ENCODE measurements at regions not wholly inside any gene's neighbourhood (a gene's known extent, or its start where the extent isn't known, plus 50 kb on each side); places are given as distances from the start of the nearest gene placed in this dataset.
"Not testable (repeated sequence)": the region's sequence is repeated elsewhere in the genome, so short reads cannot be mapped to it uniquely, and the experiment has no call there.

GRCh38 chr1:146710838-146711521, 227.1 kb upstream of the NBPF12 start:
- not testable (repeated sequence) for DNase-seq

- DNase-seq: not testable (repeated sequence)
These were observed 228.8 kb upstream of the NBPF12 start for GRCh38 chr1:146709302-146709701.

GRCh38 chr1:146704162-146704724, 233.9 kb upstream of the NBPF12 start:
- DNase-seq: not testable (repeated sequence)

DNA sequence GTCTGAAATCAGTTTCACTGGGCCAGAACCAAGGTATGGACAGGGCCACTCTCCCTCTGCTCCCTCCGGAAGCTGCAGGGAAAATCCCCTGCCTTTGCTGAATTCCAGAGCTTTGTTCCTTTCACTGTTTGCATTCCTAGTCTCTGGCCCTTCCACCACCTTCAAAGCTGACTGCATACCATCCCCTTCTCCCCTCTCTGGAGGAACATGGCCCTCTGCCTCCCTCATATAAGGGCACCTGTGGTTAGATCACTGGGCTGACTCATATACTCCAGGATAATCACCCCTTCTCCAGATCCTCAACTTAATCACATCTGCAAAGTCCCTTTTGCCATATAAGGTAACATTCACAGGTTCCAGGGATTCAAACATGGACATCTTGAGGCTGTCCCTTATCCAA, 236.8 kb upstream of the NBPF12 start:
- not testable (repeated sequence) for DNase-seq

DNA sequence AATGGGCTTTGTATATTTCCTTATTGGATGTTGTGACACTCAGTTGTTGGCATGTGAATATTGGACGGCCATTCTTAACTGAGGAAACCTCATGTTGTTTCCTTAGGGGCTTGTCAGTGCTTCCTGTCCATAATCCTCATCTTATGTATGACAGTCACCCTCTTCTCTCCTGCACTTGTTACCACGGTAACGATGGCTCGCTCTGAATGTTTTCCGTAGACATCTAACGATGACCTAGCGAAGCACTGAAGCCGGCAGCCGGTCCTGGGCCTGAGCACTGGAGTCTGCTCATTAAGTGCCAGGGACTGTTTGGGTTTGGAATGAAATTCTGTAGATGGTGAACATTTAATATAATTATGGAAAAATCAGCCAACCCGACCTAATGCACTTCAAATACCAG, 242.7 kb upstream of the NBPF12 start:
- peak; percentile 15 for DNase-seq

- DNase-seq: not testable (repeated sequence)
These were observed 246.3 kb upstream of the NBPF12 start for GRCh38 chr1:146691798-146692197.

DNA sequence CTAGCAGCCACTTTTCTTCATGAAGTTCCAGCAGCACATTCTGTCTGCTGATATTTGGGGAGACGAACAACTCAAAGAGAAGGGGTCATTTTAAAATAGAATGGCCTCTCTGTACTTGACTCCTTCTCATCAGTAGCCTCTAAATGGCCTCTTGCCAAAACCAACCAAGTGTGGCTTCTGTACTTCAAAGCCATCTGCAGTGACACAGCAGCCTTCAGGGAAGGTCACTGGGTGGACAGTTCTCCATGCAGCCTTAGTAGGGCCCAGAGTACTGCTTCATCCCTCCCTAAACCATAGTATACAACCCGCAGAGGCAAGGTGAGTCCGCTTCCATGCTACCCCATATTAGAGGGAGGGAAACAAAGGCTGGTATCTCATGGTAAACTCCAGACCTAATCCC, 249.2 kb upstream of the NBPF12 start:
- not testable (repeated sequence) for DNase-seq

- not testable (repeated sequence) for DNase-seq
These were observed 251.3 kb upstream of the NBPF12 start for GRCh38 chr1:146686777-146687366.

GRCh38 chr1:146683126-146683429, 255.0 kb upstream of the NBPF12 start:
- not testable (repeated sequence) for DNase-seq

DNA sequence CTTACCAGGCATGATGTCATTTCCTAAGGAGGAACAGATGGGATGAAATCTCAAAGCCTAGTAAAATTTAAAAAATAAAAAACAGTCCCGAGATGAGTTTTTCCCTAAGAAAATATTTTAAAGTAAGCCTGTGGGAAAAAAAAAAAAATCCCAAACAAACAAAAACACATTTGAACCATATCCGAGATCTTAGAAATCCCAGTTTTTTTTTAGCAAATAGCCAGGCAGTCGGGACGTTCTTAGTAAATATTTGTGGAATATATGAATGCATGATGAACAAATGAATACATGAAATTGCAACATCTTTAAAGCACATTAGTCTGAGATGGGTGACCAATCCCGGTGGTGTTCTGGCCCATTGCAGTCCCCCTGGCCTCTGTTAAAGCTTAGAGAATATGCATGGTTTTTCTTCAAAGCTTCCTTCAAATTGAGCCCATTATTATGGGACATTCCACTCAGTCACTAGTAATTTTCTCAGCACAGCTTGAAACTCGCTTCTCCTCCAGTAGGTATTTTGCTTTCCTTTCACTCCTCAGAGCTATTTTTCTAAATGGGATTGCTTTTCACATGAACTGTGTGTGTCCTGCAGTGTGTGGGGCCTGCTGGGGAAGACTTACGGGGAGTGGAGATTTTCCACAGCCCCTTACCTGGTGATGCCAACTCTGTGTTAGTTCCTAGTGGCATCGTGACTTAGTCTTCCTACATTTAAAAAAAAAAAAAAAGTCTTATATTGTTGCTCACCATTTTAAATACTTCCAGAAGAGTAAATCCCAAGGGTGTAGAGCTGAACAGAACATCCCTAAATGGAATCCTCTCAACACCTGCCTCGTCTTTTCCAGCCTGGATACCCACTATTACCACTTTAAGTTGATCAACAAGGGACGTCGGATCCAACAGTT, 255.6 kb upstream of the NBPF12 start:
- DNase-seq: not testable (repeated sequence)

GRCh38 chr1:146673729-146674299, 264.3 kb upstream of the NBPF12 start:
- not testable (repeated sequence) for DNase-seq

DNA sequence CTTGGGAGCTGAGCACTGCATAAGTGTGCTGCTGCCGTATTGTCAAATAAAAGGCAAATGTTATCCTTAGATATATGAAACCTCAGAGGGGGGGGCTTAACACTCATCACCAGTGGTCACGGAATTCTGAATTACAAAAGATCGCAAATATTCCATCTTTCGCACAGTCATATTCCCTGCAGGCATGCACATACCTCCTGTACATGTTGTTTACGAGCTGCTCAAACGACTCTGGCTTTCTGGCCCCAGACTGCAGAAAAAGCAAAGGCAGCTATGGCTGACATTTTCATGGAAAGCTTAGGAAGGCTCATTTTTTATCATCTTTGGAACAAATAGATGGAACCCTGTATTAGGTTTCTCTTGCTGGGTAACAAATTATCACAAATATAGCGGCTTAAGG, 265.5 kb upstream of the NBPF12 start:
- DNase-seq: not testable (repeated sequence)

DNA sequence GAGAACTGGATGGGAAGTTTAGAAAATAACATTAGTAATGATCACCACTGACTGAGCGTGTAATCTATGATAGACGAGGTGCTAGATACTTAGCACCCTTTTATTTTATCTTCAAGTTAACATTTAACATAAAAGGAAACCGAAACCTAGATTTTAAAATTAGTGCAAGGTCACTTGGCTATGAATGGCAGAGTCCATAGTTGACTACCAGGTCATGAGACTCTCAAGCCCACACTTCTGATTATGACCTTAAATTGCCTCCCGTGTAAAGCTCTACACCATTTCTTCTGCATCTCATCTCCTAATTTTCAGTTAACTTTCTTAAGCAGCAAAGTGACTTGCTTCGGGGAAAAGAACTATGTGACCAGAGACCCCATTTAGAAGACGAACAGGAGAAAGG, 266.5 kb upstream of the NBPF12 start:
- DNase-seq: not testable (repeated sequence)

DNA sequence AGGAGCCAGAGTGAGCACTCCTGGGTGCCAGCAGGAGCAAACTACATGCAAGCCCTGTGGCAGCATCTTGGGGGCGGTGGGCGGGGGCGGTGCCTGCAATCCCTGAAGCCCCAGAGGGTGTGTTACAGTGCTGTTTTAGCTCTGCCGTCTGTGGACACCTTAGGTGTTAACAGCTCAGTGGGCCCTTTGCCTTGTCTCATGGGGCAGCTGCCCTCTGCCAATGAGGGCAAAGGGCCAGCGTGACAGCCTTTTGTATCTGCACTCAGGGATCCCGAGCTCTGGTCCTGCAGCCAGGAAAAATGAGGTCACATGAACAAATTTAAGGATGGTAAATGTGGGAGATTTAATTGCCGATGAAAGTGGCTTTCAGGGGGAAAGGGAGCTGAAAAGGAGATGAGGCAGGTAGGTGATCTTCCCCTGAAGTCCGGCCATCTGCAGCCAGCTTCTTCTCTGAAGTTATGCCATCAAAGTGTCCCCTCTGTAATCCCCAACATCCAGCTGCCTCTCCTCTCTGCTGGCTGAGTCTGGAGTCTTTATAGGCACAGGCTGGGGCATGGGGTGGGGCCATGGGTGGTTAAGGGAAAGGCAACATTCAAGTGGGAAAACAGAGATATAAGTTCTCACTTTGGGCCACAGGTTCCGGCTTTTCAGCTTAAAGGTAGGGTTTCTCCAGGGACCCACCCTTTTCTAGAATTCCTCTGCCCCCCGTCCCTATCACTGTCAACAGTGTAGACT, 267.1 kb upstream of the NBPF12 start:
- not testable (repeated sequence) for DNase-seq

- not testable (repeated sequence) for DNase-seq
These were observed 271.8 kb upstream of the NBPF12 start for GRCh38 chr1:146666275-146666674.

- not testable (repeated sequence) for DNase-seq
These were observed 277.9 kb upstream of the NBPF12 start for GRCh38 chr1:146660242-146660641.

- DNase-seq: not testable (repeated sequence)
These were observed 281.6 kb upstream of the NBPF12 start for GRCh38 chr1:146656356-146657060.

DNA sequence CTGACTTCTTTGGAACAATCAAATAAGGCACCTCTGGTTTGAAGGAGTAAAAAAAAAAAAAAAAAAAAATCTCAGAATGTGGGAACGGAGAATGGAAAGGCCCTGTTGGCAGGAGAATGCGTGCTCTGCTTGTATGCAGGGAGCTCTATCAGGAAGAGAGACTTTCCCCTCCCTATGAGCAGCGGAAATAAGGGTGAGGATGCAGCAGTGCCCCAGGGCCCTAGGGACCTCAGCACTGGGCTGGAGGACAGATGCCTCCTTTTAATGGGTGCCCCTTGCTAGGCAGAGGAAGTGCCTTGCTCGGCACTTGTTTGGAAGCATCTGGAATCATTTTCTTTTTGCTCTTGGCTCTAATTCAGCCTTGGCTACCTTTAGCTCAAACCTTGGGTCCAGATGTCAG, 283.4 kb upstream of the NBPF12 start:
- DNase-seq: not testable (repeated sequence)

- not testable (repeated sequence) for DNase-seq
These were observed 292.0 kb upstream of the NBPF12 start for GRCh38 chr1:146645978-146646604.

DNA sequence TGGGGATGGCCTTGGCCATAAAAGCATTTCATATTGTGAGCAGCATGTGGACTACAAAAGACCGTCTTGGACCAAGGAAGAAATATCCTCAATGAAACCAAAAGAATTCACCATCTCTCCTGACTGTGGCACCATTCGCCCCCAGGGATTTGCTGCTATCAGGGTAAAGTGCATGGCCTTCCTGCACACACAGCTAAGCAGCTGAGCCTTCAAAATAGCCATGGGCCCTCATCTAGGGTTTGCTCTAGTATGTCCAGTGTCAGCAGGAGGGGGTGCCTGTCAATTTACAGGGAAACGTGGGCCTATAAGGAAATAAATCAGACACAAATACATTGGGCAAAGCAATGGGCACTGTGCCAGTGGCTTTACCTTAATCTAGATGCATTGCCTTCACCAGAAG, 296.6 kb upstream of the NBPF12 start:
- DNase-seq: not testable (repeated sequence)

DNA sequence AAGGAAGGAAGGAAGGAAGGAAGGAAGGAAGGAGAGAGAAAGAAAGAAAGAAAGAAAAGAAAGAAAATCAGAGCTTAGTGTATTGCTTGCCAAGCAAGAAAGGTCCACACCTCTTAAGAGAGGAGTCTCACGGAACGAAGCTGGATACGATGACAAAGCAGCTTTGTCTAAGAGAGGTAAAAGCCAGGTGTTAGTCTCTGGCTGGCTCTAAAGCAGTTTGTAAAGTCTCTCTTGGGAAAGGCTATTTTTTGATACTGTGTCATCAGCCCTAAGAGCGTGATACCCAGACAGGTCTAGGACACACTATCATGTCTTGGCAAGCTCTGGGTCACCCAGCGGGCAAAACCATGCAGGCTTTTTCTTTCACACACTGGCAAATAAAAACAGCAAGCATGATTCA, 297.5 kb upstream of the NBPF12 start:
- not testable (repeated sequence) for DNase-seq

All from retina (tissue), 1 donor.